C4-2B (cell line): ENCODE measurements at regions not wholly inside any gene's neighbourhood (a gene's known extent, or its start where the extent isn't known, plus 50 kb on each side); places are given as distances from the start of the nearest gene placed in this dataset.

Experiments
- H3K27ac ChIP-seq: fragments of 450-650 bp; 2 replicates; pipeline ENCODE4 v1.5.1; 2017
- CTCF ChIP-seq: fragments of 450-650 bp; conservative IDR thresholded peaks from 2 replicates; pipeline ENCODE4 v1.5.1; 2017; ENCODE audit warnings: mild to moderate bottlenecking
- ZFX ChIP-seq: fragments of 450-650 bp; IDR thresholded peaks from 2 replicates; pipeline ENCODE4 v1.6.1; 2017

GRCh38 chr22:47547881-47548650, 785.6 kb downstream of the TBC1D22A start:
- TF ChIP-seq CTCF (no peak), ZFX (no peak)
- H3K27ac ChIP-seq: no peak overlapping the region

- TF ChIP-seq CTCF: no peak
- TF ChIP-seq ZFX: no peak
- no peak overlapping the region for H3K27ac ChIP-seq
Observed at GRCh38 chr22:47547239-47547661, 784.8 kb downstream of the TBC1D22A start.

GRCh38 chr22:47544696-47545095, 782.2 kb downstream of the TBC1D22A start:
- H3K27ac ChIP-seq: no peak overlapping the region
- no peak for TF ChIP-seq ZFX
- no peak for TF ChIP-seq CTCF

- H3K27ac ChIP-seq: no peak overlapping the region
- TF ChIP-seq ZFX (no peak), CTCF (no peak)
Observed at GRCh38 chr22:47543447-47543846, 781.0 kb downstream of the TBC1D22A start.

GRCh38 chr22:47540011-47540410, 777.6 kb downstream of the TBC1D22A start:
- H3K27ac ChIP-seq: no peak overlapping the region
- TF ChIP-seq CTCF: no peak
- no peak for TF ChIP-seq ZFX

- H3K27ac ChIP-seq: no peak overlapping the region
- TF ChIP-seq CTCF (no peak), ZFX (no peak)
Observed at GRCh38 chr22:47539374-47539773, 776.9 kb downstream of the TBC1D22A start.

- TF ChIP-seq CTCF (no peak), ZFX (no peak)
- H3K27ac ChIP-seq: no peak overlapping the region
Observed at GRCh38 chr22:47535681-47536080, 773.2 kb downstream of the TBC1D22A start.
